Smooth muscle cell of the brain vasculature (primary cell): ENCODE measurements at regions not wholly inside any gene's neighbourhood (a gene's known extent, or its start where the extent isn't known, plus 50 kb on each side); places are given as distances from the start of the nearest gene placed in this dataset.
"Not testable (repeated sequence)": the region's sequence is repeated elsewhere in the genome, so short reads cannot be mapped to it uniquely, and the experiment has no call there.

Source experiments
- DNase-seq: peaks from one replicate; pipeline ENCODE4 v3.0.0-alpha.2; 2012; ENCODE audit warnings: low read depth, low spot score

GRCh38 chr14:22304326-22304725 lies 284.7 kb downstream of the DAD1 start:
- no peak for DNase-seq

- DNase-seq = no peak
Observed at GRCh38 chr14:22303589-22304195, 285.3 kb downstream of the DAD1 start.

- no peak for DNase-seq
Observed at GRCh38 chr14:22300646-22301045, 288.4 kb downstream of the DAD1 start.

GRCh38 chr14:22297376-22297775 lies 291.6 kb downstream of the DAD1 start:
- no peak for DNase-seq

GRCh38 chr14:22296722-22297121 lies 292.3 kb downstream of the DAD1 start:
- no peak for DNase-seq

- no peak for DNase-seq
Observed at GRCh38 chr14:22296088-22296487, 292.9 kb downstream of the DAD1 start.

GRCh38 chr14:22291406-22291805 lies 297.6 kb downstream of the DAD1 start:
- no peak for DNase-seq

GRCh38 chr14:22289570-22289969 lies 299.5 kb downstream of the DAD1 start:
- no peak for DNase-seq

GRCh38 chr14:22285991-22286390 lies 303.0 kb downstream of the DAD1 start:
- no peak for DNase-seq

GRCh38 chr14:22282949-22283348 lies 306.1 kb downstream of the DAD1 start:
- no peak for DNase-seq

- DNase-seq = no peak
Observed at GRCh38 chr14:22282417-22282816, 306.6 kb downstream of the DAD1 start.

GRCh38 chr14:22281447-22281874 lies 307.6 kb downstream of the DAD1 start:
- DNase-seq = not testable (repeated sequence)

- no peak for DNase-seq
Observed at GRCh38 chr14:22280497-22281316, 308.3 kb downstream of the DAD1 start.

- no peak for DNase-seq
Observed at GRCh38 chr14:22276913-22277816, 311.9 kb downstream of the DAD1 start.

GRCh38 chr14:22271838-22272799 lies 316.9 kb downstream of the DAD1 start:
- DNase-seq = no peak

- no peak for DNase-seq
Observed at GRCh38 chr14:22268875-22269274, 320.1 kb downstream of the DAD1 start.

GRCh38 chr14:22266683-22267082 lies 322.3 kb downstream of the DAD1 start:
- no peak for DNase-seq

- no peak for DNase-seq
Observed at GRCh38 chr14:22266142-22266442, 322.9 kb downstream of the DAD1 start.

- DNase-seq = no peak
Observed at GRCh38 chr14:22265319-22266141, 323.5 kb downstream of the DAD1 start.

GRCh38 chr14:22264759-22265158 lies 324.3 kb downstream of the DAD1 start:
- no peak for DNase-seq
